Uterus (tissue), 2 donors: ENCODE measurements at regions not wholly inside any gene's neighbourhood (a gene's known extent, or its start where the extent isn't known, plus 50 kb on each side); places are given as distances from the start of the nearest gene placed in this dataset.

Experiments used
- CTCF ChIP-seq, 4 experiments: fragments of 200-600 bp in 2 of 4; fragments of 450-650 bp in 2 of 4; sonication (generic) in 2 of 4; IDR thresholded peaks; one replicate each; pipeline ENCODE4 v1.5.1; 2016 to 2019; ENCODE audit warnings: antibody characterized with exemption in 4 of 4, mild to moderate bottlenecking in 2 of 4, moderate library complexity in 1 of 4
- POLR2A ChIP-seq, 2 donors: fragments of 450-650 bp; IDR thresholded peaks; one replicate each; pipeline ENCODE4 v1.6.1; 2016; ENCODE audit warnings: antibody characterized with exemption in 2 of 2, mild to moderate bottlenecking in 1 of 2, moderate library complexity in 1 of 2

- TF ChIP-seq CTCF (IDR thresholded peaks at IDR 0.05) = no peak
- no peak for TF ChIP-seq POLR2A (IDR thresholded peaks at IDR 0.05)
Observed at GRCh38 chr1:68974447-68974846, 477.6 kb upstream of the DEPDC1 start.
